H54 (cell line): ENCODE measurements at regions not wholly inside any gene's neighbourhood (a gene's known extent, or its start where the extent isn't known, plus 50 kb on each side); places are given as distances from the start of the nearest gene placed in this dataset.
A peak's percentile ranks its signal among the peaks of the same experiment; 100 is the strongest.
"Not testable (repeated sequence)": the region's sequence is repeated elsewhere in the genome, so short reads cannot be mapped to it uniquely, and the experiment has no call there.

Experiments
- DNase-seq: peaks from one replicate; pipeline ENCODE4 v3.0.0; 2011; ENCODE audit warnings: low spot score, mixed read lengths; ENCODE audit not compliant: insufficient read length
- FAIRE-seq: peaks from 3 replicates; lab custom pipeline; 2011; peaks lifted over from hg19 to GRCh38; lab: Jason Lieb, UNC
- POLR2A ChIP-seq: IDR thresholded peaks from 2 replicates; pipeline ENCODE4 v1.6.1; 2011; ENCODE audit warnings: low read depth, mild to moderate bottlenecking, low read length

GRCh38 chr13:59299584-59299983 is 864.1 kb downstream of the DIAPH3 start:
- no peak for DNase-seq
- TF ChIP-seq POLR2A = no peak
- no peak for FAIRE-seq

GRCh38 chr13:59300355-59301173 is 863.2 kb downstream of the DIAPH3 start:
- no peak for TF ChIP-seq POLR2A
- DNase-seq (no peak), FAIRE-seq (no peak)

- no peak for TF ChIP-seq POLR2A
- no peak for FAIRE-seq
- no peak for DNase-seq
Measured at GRCh38 chr13:59301174-59301567, 862.6 kb downstream of the DIAPH3 start.

GRCh38 chr13:59303433-59303832 is 860.3 kb downstream of the DIAPH3 start:
- no peak for TF ChIP-seq POLR2A
- no peak for DNase-seq
- no peak for FAIRE-seq

GRCh38 chr13:59304596-59304995 is 859.1 kb downstream of the DIAPH3 start:
- FAIRE-seq (no peak), DNase-seq (no peak)
- no peak for TF ChIP-seq POLR2A

GRCh38 chr13:59305896-59306295 is 857.8 kb downstream of the DIAPH3 start:
- no peak for DNase-seq
- TF ChIP-seq POLR2A = no peak

GRCh38 chr13:59312776-59313175 is 851.0 kb downstream of the DIAPH3 start:
- DNase-seq (no peak), FAIRE-seq (no peak)
- no peak for TF ChIP-seq POLR2A

More at GRCh38 chr13:59305896-59306295, 857.8 kb downstream of the DIAPH3 start:
- no peak for FAIRE-seq

- DNase-seq (peak; percentile 4), FAIRE-seq (no peak)
- TF ChIP-seq POLR2A = no peak
Measured at GRCh38 chr13:59318320-59318930, 845.3 kb downstream of the DIAPH3 start.

- DNase-seq = no peak
- FAIRE-seq = no peak
- no peak for TF ChIP-seq POLR2A
Measured at GRCh38 chr13:59319276-59319675, 844.5 kb downstream of the DIAPH3 start.

- DNase-seq (no peak), FAIRE-seq (no peak)
- no peak for TF ChIP-seq POLR2A
Measured at GRCh38 chr13:59320021-59320420, 843.7 kb downstream of the DIAPH3 start.

GRCh38 chr13:59324401-59324800 is 839.3 kb downstream of the DIAPH3 start:
- FAIRE-seq, DNase-seq: not testable (repeated sequence)

GRCh38 chr13:59326717-59327116 is 837.0 kb downstream of the DIAPH3 start:
- DNase-seq = no peak
- no peak for TF ChIP-seq POLR2A
- FAIRE-seq = no peak

GRCh38 chr13:59330764-59331163 is 833.0 kb downstream of the DIAPH3 start:
- TF ChIP-seq POLR2A = no peak
- FAIRE-seq (no peak), DNase-seq (no peak)

- FAIRE-seq (no peak), DNase-seq (no peak)
- no peak for TF ChIP-seq POLR2A
Measured at GRCh38 chr13:59332966-59333365, 830.8 kb downstream of the DIAPH3 start.

GRCh38 chr13:59337070-59337469 is 826.7 kb downstream of the DIAPH3 start:
- FAIRE-seq = no peak
- no peak for DNase-seq
- TF ChIP-seq POLR2A = no peak
